A172 (cell line): ENCODE measurements at regions not wholly inside any gene's neighbourhood (a gene's known extent, or its start where the extent isn't known, plus 50 kb on each side); places are given as distances from the start of the nearest gene placed in this dataset.
"Not testable (repeated sequence)": the region's sequence is repeated elsewhere in the genome, so short reads cannot be mapped to it uniquely, and the experiment has no call there.

ENCODE experiments used
- DNase-seq: peaks from one replicate; pipeline ENCODE4 v3.0.0-alpha.2; 2015; ENCODE audit warnings: low spot score

- no peak for DNase-seq
These were observed 473.5 kb downstream of the BTG1 start for GRCh38 chr12:91672130-91672529.

- no peak for DNase-seq
These were observed 478.0 kb downstream of the BTG1 start for GRCh38 chr12:91667694-91668093.

GRCh38 chr12:91663744-91664143 lies 481.1 kb upstream of the DCN start:
- DNase-seq = no peak

GRCh38 chr12:91663310-91663709 lies 480.7 kb upstream of the DCN start:
- no peak for DNase-seq

- no peak for DNase-seq
These were observed 479.4 kb upstream of the DCN start for GRCh38 chr12:91662021-91662420.

- DNase-seq = no peak
These were observed 474.4 kb upstream of the DCN start for GRCh38 chr12:91657032-91657431.

GRCh38 chr12:91655966-91656365 lies 473.3 kb upstream of the DCN start:
- DNase-seq = no peak

GRCh38 chr12:91654087-91654486 lies 471.5 kb upstream of the DCN start:
- DNase-seq = no peak

GRCh38 chr12:91651728-91652127 lies 469.1 kb upstream of the DCN start:
- no peak for DNase-seq

GRCh38 chr12:91643763-91644162 lies 461.1 kb upstream of the DCN start:
- DNase-seq = no peak

- no peak for DNase-seq
These were observed 457.4 kb upstream of the DCN start for GRCh38 chr12:91640021-91640420.

- no peak for DNase-seq
These were observed 456.7 kb upstream of the DCN start for GRCh38 chr12:91639327-91639726.

GRCh38 chr12:91637789-91638624 lies 455.4 kb upstream of the DCN start:
- DNase-seq = no peak

- no peak for DNase-seq
These were observed 454.1 kb upstream of the DCN start for GRCh38 chr12:91636721-91637120.

- DNase-seq = not testable (repeated sequence)
These were observed 451.7 kb upstream of the DCN start for GRCh38 chr12:91634386-91634713.

- DNase-seq = no peak
These were observed 451.2 kb upstream of the DCN start for GRCh38 chr12:91633734-91634357.

- DNase-seq = no peak
These were observed 450.6 kb upstream of the DCN start for GRCh38 chr12:91633206-91633605.

GRCh38 chr12:91632042-91632786 lies 449.6 kb upstream of the DCN start:
- no peak for DNase-seq

- no peak for DNase-seq
These were observed 448.1 kb upstream of the DCN start for GRCh38 chr12:91630596-91631293.

GRCh38 chr12:91630083-91630482 lies 447.5 kb upstream of the DCN start:
- DNase-seq = no peak

- no peak for DNase-seq
These were observed 446.8 kb upstream of the DCN start for GRCh38 chr12:91629440-91629839.

GRCh38 chr12:91628656-91629055 lies 446.0 kb upstream of the DCN start:
- no peak for DNase-seq
